Activated T-cell treated with anti-CD3 and anti-CD28 coated beads, Interleukin-2, amount 50 U/mL, for 4 hours (primary cell): ENCODE measurements at regions not wholly inside any gene's neighbourhood (a gene's known extent, or its start where the extent isn't known, plus 50 kb on each side); places are given as distances from the start of the nearest gene placed in this dataset.

Source experiments
- ATAC-seq, 2 donors: fragments of 200-7000 bp; cut with Tn5 transposase; one replicate each; pipeline ENCODE4 v1.10.0; 2021
- DNase-seq: peaks from one replicate; pipeline ENCODE4 v3.0.0-alpha.2; 2020
- H3K27me3 Mint-ChIP-seq: one replicate; pipeline ENCODE4 v1.8.0; 2021; ENCODE audit warnings: low read depth, mixed read lengths
- H3K36me3 Mint-ChIP-seq: one replicate; pipeline ENCODE4 v1.8.0; 2022; ENCODE audit warnings: mixed read lengths; ENCODE audit not compliant: insufficient read depth
- H3K4me1 Mint-ChIP-seq: one replicate; pipeline ENCODE4 v1.8.0; 2021; ENCODE audit warnings: low read depth, mixed read lengths
- H3K4me3 Mint-ChIP-seq: one replicate; pipeline ENCODE4 v1.8.0; 2021; ENCODE audit warnings: mild to moderate bottlenecking, moderate library complexity, mixed read lengths
- H3K9me3 Mint-ChIP-seq: one replicate; pipeline ENCODE4 v1.8.0; 2021; ENCODE audit warnings: mixed read lengths

DNA sequence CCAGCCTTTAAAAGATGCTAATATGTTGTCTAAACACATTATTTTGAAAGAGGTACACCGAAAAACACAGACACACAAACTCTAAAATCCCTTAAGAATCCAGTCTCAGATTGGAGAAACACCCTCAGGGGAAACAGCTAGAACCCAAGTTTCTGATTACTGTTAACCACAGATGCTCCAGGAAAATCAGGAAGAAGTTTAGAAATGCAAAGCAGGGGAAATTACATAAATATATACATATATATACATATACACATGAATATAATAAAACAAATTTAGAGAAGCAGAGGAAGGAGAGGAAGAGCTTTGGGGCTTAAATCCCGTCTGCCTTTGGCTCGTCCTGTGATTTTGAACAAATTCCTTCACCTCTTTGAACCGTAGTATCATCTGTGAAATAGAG, 73.2 kb upstream of the KLF4 start:
- no peaks in the 10 kb centered on the region for H3K36me3 Mint-ChIP-seq
- H3K9me3 Mint-ChIP-seq = no peaks in the 10 kb centered on the region
- no peaks in the 10 kb centered on the region for H3K4me1 Mint-ChIP-seq
- no peaks in the 10 kb centered on the region for H3K27me3 Mint-ChIP-seq
- DNase-seq (no peak), ATAC-seq (no peak)
- H3K4me3 Mint-ChIP-seq = no peak overlapping the region

DNA sequence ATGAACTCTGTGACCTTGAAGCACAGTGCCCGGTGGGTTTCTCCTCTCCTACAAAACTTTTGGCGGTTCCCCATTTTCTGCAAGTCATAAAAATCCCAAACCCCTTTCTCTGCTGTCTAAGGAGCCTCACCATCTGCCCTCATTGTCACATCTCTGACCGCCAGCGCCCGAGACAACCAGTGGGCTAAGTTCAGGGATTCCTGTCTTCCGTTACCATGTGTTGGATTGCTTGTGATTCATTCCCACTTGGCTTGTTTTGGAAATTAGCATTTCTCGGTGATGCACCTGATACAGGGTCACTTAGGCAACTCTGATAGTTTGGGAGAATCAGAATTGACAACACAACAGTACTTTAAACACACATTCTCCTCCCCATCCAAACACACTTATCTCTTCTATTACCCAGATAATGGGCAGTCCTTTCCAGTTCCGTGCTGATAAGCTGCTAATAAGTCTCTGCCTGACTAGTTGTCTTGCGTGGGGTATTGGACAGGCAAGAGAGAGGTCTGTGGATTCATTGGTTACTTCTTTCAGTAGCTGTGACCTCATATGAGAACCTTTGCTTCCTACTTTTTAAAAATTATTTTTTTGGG, 70.0 kb upstream of the KLF4 start:
- Mint-ChIP-seq H3K9me3 (no peaks in the 10 kb centered on the region), H3K27me3 (no peaks in the 10 kb centered on the region), H3K36me3 (no peaks in the 10 kb centered on the region), H3K4me1 (no peaks in the 10 kb centered on the region), H3K4me3 (no peak overlapping the region)
- DNase-seq (no peak), ATAC-seq (no peak)

DNA sequence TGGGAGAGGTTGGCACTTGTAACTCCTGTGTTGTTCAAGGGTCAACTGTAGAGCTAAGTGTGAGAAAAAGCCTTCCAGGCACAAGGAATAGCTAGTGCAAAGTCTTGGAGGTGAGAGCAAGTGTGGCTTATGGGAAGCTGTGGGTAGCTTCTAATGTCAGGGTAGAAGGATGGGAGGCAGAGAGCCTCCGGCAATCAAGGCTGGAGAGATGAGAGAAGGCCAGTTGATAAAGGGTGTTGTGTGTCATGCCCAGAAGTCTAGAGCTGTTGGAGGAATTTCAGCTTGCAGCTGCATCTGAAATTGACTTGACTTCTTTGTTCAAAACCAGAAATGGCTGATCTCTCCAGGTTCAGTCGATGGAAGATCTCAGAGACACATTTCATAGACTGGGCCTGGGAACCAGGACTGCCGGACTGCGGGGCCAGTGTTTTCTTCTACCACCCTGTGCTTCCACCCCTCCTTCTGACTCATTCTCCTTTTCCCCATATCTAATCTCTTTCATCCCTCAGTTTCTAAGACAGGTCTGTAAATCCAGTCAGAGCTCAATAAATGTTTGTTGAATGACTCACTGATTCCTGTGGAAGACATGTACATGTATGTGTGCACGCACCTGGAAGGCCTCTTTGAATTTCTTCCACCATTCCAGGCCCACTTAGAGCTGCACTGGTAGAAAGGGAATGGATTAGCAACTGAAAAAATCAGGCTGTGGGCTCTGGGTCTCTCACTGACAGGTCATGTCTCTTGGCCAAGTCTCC, 67.8 kb upstream of the KLF4 start:
- Mint-ChIP-seq H3K27me3 (no peaks in the 10 kb centered on the region), H3K4me1 (no peaks in the 10 kb centered on the region), H3K9me3 (no peaks in the 10 kb centered on the region), H3K4me3 (no peak overlapping the region), H3K36me3 (no peaks in the 10 kb centered on the region)
- DNase-seq = no peak
- no peak for ATAC-seq

DNA sequence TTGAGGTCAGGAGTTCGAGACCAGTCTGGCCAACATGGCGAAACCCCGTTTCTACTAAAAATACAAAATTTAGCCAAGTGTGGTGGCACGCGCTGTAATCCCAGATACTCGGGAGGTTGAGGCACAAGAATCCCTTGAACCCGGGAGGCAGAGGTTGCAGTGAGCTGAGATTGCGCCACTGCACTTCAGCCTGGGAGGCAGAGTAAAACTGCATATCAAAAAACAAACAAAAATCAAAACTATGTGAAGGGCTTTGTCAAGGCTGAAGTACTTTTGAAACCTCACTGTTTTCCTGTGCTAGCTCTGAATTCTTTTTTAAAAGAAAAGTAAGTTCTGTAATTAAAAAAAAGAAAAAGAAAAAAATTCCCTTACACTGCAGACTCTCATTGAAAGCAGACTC, 65.1 kb upstream of the KLF4 start:
- no peaks in the 10 kb centered on the region for H3K9me3 Mint-ChIP-seq
- H3K4me3 Mint-ChIP-seq = no peak overlapping the region

DNA sequence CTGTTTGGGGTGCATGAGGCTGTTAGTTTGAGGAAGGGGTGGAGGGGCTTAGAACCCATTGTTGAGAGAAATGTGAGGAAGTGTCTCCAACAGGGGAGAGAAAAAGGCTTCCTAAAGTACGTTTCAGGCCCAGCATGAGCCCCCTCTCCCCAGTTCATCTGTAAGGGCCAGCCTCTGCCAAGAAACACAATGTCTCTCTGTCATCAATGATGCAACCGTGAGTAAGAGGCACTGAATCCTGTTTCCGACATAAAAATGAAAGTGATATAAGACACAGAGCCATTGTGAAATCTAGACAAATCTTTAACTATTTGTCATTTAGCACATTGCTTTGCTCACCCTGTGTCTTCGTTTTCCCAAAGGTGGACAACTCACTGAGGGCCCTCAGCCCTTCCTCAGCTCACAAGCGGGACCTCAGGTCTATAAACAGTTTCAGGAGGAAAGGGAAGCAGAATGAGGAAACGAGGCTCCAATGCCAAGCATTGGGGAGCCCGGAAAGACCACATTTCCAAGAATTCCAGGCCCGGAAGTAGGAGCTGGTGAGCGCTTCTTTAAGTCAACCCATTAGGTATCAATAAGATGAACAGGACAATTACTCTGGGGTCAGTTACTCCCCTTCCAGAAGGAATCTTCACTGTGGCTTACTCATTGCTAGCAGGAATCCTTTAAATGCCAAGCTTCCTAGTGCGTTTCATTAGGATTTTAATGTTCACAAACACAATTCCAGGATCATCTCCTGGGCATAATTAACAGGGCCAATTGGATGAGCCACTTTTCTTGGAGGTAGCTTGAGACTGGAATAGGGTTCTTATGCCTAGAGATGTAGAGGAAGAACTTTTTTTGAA, 59.0 kb upstream of the KLF4 start:
- no peaks in the 10 kb centered on the region for H3K9me3 Mint-ChIP-seq
- no peaks in the 10 kb centered on the region for H3K27me3 Mint-ChIP-seq
- no peaks in the 10 kb centered on the region for H3K36me3 Mint-ChIP-seq
- H3K4me1 Mint-ChIP-seq = no peaks in the 10 kb centered on the region
- ATAC-seq (no peak), DNase-seq (no peak)
- H3K4me3 Mint-ChIP-seq = no peak overlapping the region

More for the DNA sequence above, 65.1 kb upstream of the KLF4 start:
- DNase-seq (no peak), ATAC-seq (no peak)
- Mint-ChIP-seq H3K27me3 (no peaks in the 10 kb centered on the region), H3K36me3 (no peaks in the 10 kb centered on the region), H3K4me1 (no peaks in the 10 kb centered on the region)

DNA sequence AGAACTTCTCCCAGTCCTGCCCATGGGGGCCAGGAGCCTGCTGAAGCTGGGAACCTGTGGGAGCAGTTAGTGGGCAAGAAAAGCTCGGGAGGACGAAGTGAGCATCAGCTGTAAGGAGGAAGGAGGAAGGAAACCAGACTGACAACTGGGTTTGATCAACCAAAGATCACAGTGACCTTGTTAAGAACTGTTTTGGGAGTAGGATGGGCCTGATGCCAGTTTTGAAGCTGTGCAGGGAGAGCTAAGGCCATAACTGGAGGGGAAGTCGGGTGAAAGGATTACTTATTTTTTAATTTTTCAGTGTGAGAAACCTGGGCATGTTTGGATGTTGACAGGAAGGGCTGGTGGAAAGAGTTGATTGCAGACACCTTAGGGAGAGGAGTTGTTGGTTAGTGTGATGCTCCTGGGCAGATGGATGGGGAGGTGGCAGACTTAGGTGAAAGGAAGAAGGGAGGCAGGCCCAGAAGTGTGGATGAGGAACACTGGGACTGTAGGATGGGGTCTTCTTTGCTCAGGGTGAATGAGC, 58.3 kb upstream of the KLF4 start:
- Mint-ChIP-seq H3K9me3 (no peaks in the 10 kb centered on the region), H3K27me3 (no peaks in the 10 kb centered on the region), H3K4me3 (no peak overlapping the region), H3K36me3 (no peaks in the 10 kb centered on the region), H3K4me1 (no peaks in the 10 kb centered on the region)
- ATAC-seq = no peak
- DNase-seq = no peak

DNA sequence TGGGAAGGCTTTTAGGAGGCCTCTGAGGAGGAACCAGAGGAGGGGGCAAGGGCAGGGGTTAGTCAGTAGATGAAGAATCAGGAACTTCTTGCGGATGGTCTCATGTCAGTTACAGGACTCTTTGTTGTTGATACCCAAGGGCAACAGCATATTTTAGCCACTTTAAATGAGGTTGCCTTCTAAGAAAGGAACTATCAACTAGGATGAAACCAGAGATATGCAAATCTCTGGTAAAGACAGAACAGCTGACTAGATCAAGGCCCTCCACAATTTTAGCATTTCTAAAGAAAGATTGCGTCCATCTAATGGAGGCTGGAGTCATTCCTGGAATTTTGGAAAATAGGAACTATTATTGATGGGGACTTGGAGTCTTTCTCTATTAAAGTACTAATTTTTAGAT, 57.7 kb upstream of the KLF4 start:
- no peaks in the 10 kb centered on the region for H3K36me3 Mint-ChIP-seq
- no peaks in the 10 kb centered on the region for H3K27me3 Mint-ChIP-seq
- no peaks in the 10 kb centered on the region for H3K9me3 Mint-ChIP-seq
- DNase-seq (no peak), ATAC-seq (no peak)
- H3K4me1 Mint-ChIP-seq = no peaks in the 10 kb centered on the region
- no peak overlapping the region for H3K4me3 Mint-ChIP-seq

DNA sequence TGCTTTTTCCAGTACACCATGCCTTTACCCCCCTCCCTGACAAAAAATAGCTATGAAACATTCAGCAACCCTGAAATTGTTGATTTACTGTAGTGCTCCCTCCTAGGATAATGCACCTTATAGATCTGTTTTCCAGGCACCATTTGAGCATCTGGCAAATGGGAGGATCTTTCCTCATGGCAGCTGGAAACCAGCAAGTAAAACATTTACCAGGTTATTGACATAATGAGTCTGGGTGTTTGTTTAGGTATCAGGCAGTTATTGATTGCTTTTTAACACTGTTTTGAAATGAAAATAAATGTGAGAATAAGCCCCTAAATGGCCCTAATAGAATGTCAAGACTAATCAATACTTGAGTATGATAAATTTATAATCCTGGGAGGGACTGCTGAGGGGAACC, 57.3 kb upstream of the KLF4 start:
- Mint-ChIP-seq H3K4me1 (no peaks in the 10 kb centered on the region), H3K9me3 (no peaks in the 10 kb centered on the region), H3K27me3 (no peaks in the 10 kb centered on the region), H3K36me3 (no peaks in the 10 kb centered on the region), H3K4me3 (no peak overlapping the region)
- DNase-seq = no peak
- no peak for ATAC-seq

DNA sequence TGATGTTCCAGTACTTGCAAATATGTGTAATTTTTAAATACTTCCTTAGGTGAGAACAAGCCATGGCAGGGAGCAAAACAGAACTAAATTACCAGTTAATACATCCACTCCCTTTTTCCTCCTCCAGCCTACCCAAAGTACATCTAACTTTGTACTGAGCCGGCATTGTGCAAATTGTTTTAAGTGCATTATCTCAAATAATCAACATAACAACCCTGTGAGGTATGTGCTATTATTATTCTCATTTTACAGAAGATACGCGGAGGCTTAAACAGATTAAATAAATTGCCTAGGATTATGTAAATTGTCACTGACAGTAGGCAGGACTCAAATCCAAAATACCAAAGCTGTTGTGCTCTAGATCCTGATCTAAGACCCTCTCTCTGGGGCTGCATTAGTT, 55.5 kb upstream of the KLF4 start:
- Mint-ChIP-seq H3K27me3 (no peaks in the 10 kb centered on the region), H3K4me3 (no peak overlapping the region), H3K4me1 (no peaks in the 10 kb centered on the region), H3K9me3 (no peaks in the 10 kb centered on the region), H3K36me3 (no peaks in the 10 kb centered on the region)
- ATAC-seq = no peak
- no peak for DNase-seq

DNA sequence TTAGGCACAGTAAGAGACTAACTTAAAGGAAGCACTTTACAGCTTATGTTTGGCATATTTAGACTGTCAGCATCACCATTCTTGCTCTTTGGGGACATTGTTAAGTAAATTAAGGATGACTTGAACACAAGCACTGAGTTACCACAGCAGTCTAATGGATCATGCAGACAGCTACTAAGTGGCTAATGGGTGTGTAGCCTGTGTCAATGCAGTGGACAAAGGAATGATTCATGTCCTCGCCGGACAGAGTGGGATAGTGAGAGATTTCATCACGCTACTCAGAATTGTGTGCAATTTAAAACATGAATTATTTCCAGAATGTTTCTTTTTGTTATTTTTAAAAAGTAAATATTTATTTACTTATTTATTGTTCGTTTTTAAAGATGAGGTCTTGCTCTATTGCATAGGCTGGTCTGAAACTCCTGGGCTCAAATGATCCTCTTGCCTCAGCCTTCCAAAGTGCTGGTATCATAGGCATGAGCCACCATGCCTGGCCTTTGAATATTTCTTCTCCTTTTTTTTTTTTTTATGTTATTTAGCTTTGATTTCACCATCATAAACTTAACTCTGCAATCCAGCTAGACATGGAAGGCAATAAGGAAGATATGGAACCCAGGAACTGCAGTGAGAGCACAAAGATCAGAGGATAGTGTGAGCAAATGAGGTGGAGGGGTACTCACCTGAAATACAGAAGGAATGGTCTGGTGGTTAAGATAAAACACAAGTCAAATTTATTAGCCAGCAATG, 53.0 kb upstream of the KLF4 start:
- DNase-seq (no peak), ATAC-seq (no peak)
- Mint-ChIP-seq H3K4me3 (no peak overlapping the region), H3K4me1 (no peaks in the 10 kb centered on the region), H3K36me3 (no peaks in the 10 kb centered on the region), H3K9me3 (no peaks in the 10 kb centered on the region), H3K27me3 (no peaks in the 10 kb centered on the region)

DNA sequence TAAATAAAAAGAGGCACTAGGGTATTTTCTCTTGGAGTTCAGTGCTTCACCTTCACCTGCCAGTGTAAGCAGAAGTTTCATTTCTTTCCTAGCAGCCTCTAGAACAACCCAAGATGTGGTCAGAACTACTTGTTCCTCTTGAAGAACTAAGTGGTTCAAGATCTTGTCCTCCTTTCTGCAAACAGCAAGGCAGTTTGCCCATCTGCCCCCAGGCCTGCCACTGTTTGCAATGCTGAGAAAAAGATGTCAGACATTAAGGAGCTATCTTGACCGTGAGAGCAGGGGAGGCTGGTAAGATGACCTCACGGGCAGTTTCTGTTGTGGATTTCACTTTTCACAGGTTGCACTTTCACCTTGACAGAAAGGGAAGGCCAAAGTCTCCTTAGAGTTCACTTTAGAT, 52.0 kb upstream of the KLF4 start:
- no peaks in the 10 kb centered on the region for H3K27me3 Mint-ChIP-seq
- no peak for ATAC-seq
- no peak for DNase-seq
- H3K4me1 Mint-ChIP-seq = no peaks in the 10 kb centered on the region
- H3K4me3 Mint-ChIP-seq = no peak overlapping the region
- H3K36me3 Mint-ChIP-seq = no peaks in the 10 kb centered on the region
- no peaks in the 10 kb centered on the region for H3K9me3 Mint-ChIP-seq

DNA sequence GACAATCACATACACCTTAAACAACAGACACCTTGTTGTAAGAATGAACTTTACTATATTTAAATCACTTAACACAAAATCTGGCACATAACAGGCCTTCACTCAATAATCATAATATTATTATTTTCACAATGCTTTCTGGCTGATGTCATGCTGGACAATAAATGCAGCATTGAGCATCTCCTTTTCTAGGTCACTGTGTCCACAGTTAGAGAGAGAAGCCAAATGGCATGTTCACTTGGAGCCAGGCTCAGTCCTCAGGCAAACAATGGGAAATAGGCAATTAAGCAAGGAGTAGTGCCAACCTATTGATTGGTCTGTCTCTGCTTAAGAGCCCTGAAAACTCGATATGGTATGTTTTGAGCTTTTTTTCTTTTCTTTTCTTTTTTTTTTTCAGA, 50.6 kb upstream of the KLF4 start:
- no peak overlapping the region for H3K4me3 Mint-ChIP-seq
- H3K4me1 Mint-ChIP-seq = no peaks in the 10 kb centered on the region
- H3K27me3 Mint-ChIP-seq = no peaks in the 10 kb centered on the region
- H3K36me3 Mint-ChIP-seq = no peaks in the 10 kb centered on the region
- H3K9me3 Mint-ChIP-seq = no peaks in the 10 kb centered on the region
- DNase-seq = no peak
- no peak for ATAC-seq

DNA sequence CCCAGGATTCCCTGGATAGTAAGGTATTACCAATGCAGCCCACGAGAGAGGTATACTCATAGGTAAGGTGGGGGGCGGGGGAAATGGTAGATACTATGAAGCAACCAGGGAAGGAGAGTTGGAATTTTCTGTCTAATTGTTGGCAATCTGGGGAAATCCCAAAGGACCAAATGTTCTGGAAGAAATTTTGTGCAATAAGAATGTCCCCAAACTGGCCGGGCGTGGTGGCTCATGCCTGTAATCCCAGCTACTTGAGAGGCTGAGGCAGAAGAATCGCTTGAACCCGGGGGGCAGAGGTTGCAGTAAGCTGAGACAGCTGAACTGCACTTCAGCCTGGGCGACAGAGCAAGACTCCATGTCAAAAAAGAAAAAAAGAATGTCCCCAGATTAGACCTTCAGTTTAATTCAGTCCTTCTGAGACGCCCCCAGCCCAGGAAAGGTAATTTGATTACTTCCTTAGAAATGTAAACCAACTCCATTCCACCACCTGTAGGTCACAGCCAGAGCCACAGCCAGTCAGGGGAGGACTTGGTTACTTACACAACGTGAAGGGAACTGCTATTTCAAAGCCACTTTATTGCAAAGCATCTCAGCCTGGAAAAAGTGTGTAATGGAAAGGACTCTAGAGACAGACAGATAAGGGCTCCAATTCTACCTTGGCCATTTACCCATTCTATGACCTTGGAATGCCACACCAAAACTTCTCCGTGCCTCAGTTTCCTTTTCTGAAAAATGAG, 50.0 kb upstream of the KLF4 start:
- Mint-ChIP-seq H3K9me3 (no peaks in the 10 kb centered on the region), H3K27me3 (no peaks in the 10 kb centered on the region), H3K36me3 (no peaks in the 10 kb centered on the region), H3K4me1 (no peaks in the 10 kb centered on the region), H3K4me3 (no peak overlapping the region)
- DNase-seq (no peak), ATAC-seq (no peak)
